Duodenal mucosa (tissue), 2 donors: ENCODE measurements at regions not wholly inside any gene's neighbourhood (a gene's known extent, or its start where the extent isn't known, plus 50 kb on each side); places are given as distances from the start of the nearest gene placed in this dataset.

ENCODE experiments used
- H3K27ac ChIP-seq: one replicate; pipeline ENCODE4 v1.7.0; 2013; ENCODE audit warnings: low read depth, low read length
- H3K27me3 ChIP-seq, 2 donors: one replicate each; pipeline ENCODE4 v1.7.0; 2013; ENCODE audit warnings: low read length in 2 of 2, control low read depth in 1 of 2; ENCODE audit not compliant: insufficient read depth in 2 of 2, control insufficient read depth in 1 of 2
- H3K36me3 ChIP-seq, 2 donors: one replicate each; pipeline ENCODE4 v1.7.0; 2013; ENCODE audit warnings: low read length in 2 of 2, control low read depth in 1 of 2; ENCODE audit not compliant: insufficient read depth in 2 of 2, control insufficient read depth in 1 of 2
- H3K4me1 ChIP-seq, 2 donors: one replicate each; pipeline ENCODE4 v1.7.0; 2013; ENCODE audit warnings: low read length in 2 of 2, control low read depth in 1 of 2; ENCODE audit not compliant: insufficient read depth in 2 of 2, control insufficient read depth in 1 of 2
- H3K4me3 ChIP-seq, 2 donors: one replicate each; pipeline ENCODE4 v1.7.0; 2013; ENCODE audit warnings: low read length in 2 of 2, low read depth in 1 of 2
- H3K9ac ChIP-seq, 2 donors: one replicate each; pipeline ENCODE4 v1.7.0; 2013; ENCODE audit warnings: low read length in 2 of 2, low read depth in 1 of 2
- H3K9me3 ChIP-seq, 2 donors: one replicate each; pipeline ENCODE4 v1.7.0; 2013; ENCODE audit warnings: low read length in 2 of 2, control low read depth in 1 of 2; ENCODE audit not compliant: control insufficient read depth in 1 of 2

GRCh38 chrX:20519826-20520225 lies 253.1 kb upstream of the RPS6KA3 start:
- Histone ChIP-seq H3K9ac (no peak overlapping the region), H3K4me1 (peaks cover 5 to 6% of the 10 kb centered on the region in 2 donors), H3K9me3 (no peaks in the 10 kb centered on the region), H3K27me3 (no peaks in the 10 kb centered on the region), H3K4me3 (no peak overlapping the region), H3K27ac (no peak overlapping the region), H3K36me3 (no peaks in the 10 kb centered on the region)

- Histone ChIP-seq H3K4me1 (peaks cover 5 to 6% of the 10 kb centered on the region in 2 donors), H3K4me3 (no peak overlapping the region), H3K27ac (no peak overlapping the region), H3K9me3 (no peaks in the 10 kb centered on the region), H3K9ac (no peak overlapping the region), H3K36me3 (no peaks in the 10 kb centered on the region), H3K27me3 (no peaks in the 10 kb centered on the region)
Measured at GRCh38 chrX:20519146-20519545, 252.4 kb upstream of the RPS6KA3 start.

- no peaks in the 10 kb centered on the region for H3K27me3 ChIP-seq
- no peaks in the 10 kb centered on the region for H3K9me3 ChIP-seq
- H3K4me1 ChIP-seq: peaks cover 5 to 6% of the 10 kb centered on the region in 2 donors
- no peaks in the 10 kb centered on the region for H3K36me3 ChIP-seq
- H3K9ac ChIP-seq: no peak overlapping the region
- H3K27ac ChIP-seq: no peak overlapping the region
- no peak overlapping the region for H3K4me3 ChIP-seq
Measured at GRCh38 chrX:20517565-20517964, 250.9 kb upstream of the RPS6KA3 start.

GRCh38 chrX:20515841-20516461 lies 249.2 kb upstream of the RPS6KA3 start:
- no peak overlapping the region for H3K4me3 ChIP-seq
- no peak overlapping the region for H3K27ac ChIP-seq
- no peaks in the 10 kb centered on the region for H3K36me3 ChIP-seq
- H3K9me3 ChIP-seq: no peaks in the 10 kb centered on the region
- no peaks in the 10 kb centered on the region for H3K27me3 ChIP-seq
- peaks cover 5 to 6% of the 10 kb centered on the region in 2 donors for H3K4me1 ChIP-seq
- H3K9ac ChIP-seq: no peak overlapping the region

- H3K9me3 ChIP-seq: no peaks in the 10 kb centered on the region
- no peak overlapping the region for H3K27ac ChIP-seq
- no peaks in the 10 kb centered on the region for H3K27me3 ChIP-seq
- peaks cover 5 to 6% of the 10 kb centered on the region in 2 donors for H3K4me1 ChIP-seq
- H3K9ac ChIP-seq: no peak overlapping the region
- H3K36me3 ChIP-seq: no peaks in the 10 kb centered on the region
- no peak overlapping the region for H3K4me3 ChIP-seq
Measured at GRCh38 chrX:20514358-20514757, 247.6 kb upstream of the RPS6KA3 start.

- no peaks in the 10 kb centered on the region for H3K27me3 ChIP-seq
- H3K4me1 ChIP-seq: peaks cover 5 to 6% of the 10 kb centered on the region in 2 donors
- H3K9ac ChIP-seq: no peak overlapping the region
- no peaks in the 10 kb centered on the region for H3K36me3 ChIP-seq
- no peak overlapping the region for H3K4me3 ChIP-seq
- no peaks in the 10 kb centered on the region for H3K9me3 ChIP-seq
- no peak overlapping the region for H3K27ac ChIP-seq
Measured at GRCh38 chrX:20513185-20513584, 246.5 kb upstream of the RPS6KA3 start.

- Histone ChIP-seq H3K4me3 (no peak overlapping the region), H3K9ac (no peak overlapping the region), H3K36me3 (no peaks in the 10 kb centered on the region), H3K27me3 (no peaks in the 10 kb centered on the region), H3K9me3 (no peaks in the 10 kb centered on the region), H3K4me1 (peaks cover 5 to 6% of the 10 kb centered on the region in 2 donors), H3K27ac (no peak overlapping the region)
Measured at GRCh38 chrX:20511792-20512191, 245.1 kb upstream of the RPS6KA3 start.

- Histone ChIP-seq H3K27ac (no peak overlapping the region), H3K4me3 (no peak overlapping the region), H3K4me1 (no peaks in the 10 kb centered on the region), H3K9me3 (no peaks in the 10 kb centered on the region), H3K9ac (no peak overlapping the region), H3K27me3 (no peaks in the 10 kb centered on the region), H3K36me3 (no peaks in the 10 kb centered on the region)
Measured at GRCh38 chrX:20507901-20508620, 241.4 kb upstream of the RPS6KA3 start.

- Histone ChIP-seq H3K27me3 (no peaks in the 10 kb centered on the region), H3K9ac (no peak overlapping the region), H3K36me3 (no peaks in the 10 kb centered on the region), H3K9me3 (no peaks in the 10 kb centered on the region), H3K4me3 (no peak overlapping the region), H3K4me1 (no peaks in the 10 kb centered on the region), H3K27ac (no peak overlapping the region)
Measured at GRCh38 chrX:20506739-20507138, 240.0 kb upstream of the RPS6KA3 start.

GRCh38 chrX:20500949-20501348 lies 234.2 kb upstream of the RPS6KA3 start:
- no peaks in the 10 kb centered on the region for H3K9me3 ChIP-seq
- H3K27me3 ChIP-seq: no peaks in the 10 kb centered on the region
- H3K4me1 ChIP-seq: peaks cover 0 to 10% of the 10 kb centered on the region in 2 donors
- H3K9ac ChIP-seq: no peak overlapping the region
- no peaks in the 10 kb centered on the region for H3K36me3 ChIP-seq
- H3K27ac ChIP-seq: no peak overlapping the region
- no peak overlapping the region for H3K4me3 ChIP-seq
